ENCODE measurements at regions not wholly inside any gene's neighbourhood (a gene's known extent, or its start where the extent isn't known, plus 50 kb on each side); places are given as distances from the start of the nearest gene placed in this dataset.

DNA sequence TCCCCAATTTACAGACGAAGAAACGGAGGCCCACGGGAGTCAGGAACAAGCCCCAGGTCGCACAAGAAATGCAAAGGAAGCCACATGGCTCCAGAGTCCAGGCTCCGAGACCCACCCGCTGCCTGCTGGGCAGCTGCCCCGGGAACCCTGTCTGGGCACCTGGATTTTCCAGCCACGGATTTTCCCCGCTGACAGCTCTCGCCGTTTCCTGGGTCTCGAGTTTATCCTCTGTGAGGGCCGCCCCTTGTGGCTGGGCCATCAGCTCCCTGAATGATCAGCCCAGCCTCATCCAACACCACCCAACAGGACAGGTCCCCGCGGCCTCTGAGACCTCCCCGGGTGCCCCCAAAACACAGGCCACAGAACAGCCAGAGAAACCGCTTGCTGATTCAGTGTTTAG lies 189.7 kb downstream of the BRD1 start:
- DNase-seq: no peak

DNA sequence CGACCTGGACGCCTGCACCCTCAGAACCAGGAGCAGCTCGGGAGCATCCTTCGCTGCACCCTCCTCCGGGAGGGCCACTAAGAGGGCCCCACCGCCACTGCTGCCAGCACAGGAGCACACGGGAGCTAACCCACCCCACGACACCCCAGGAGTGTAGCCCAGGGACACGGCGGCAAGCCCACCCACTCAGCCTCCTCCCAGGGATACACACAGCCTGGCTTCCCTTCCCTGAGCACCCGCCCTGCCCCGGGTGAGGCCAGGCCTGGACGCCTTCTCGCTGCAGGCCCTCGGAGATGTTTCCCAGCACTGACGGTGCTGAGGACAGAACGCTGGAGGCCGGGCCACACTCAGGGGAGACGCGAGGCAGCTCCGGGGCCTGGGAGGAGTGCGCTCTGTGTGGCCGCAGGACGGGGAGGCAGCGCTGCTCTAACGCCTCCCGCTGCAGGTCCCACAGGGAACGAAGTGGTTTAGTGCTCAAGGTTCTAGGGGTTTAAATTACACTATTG lies 190.4 kb downstream of the BRD1 start:
- DNase-seq: no peak

DNA sequence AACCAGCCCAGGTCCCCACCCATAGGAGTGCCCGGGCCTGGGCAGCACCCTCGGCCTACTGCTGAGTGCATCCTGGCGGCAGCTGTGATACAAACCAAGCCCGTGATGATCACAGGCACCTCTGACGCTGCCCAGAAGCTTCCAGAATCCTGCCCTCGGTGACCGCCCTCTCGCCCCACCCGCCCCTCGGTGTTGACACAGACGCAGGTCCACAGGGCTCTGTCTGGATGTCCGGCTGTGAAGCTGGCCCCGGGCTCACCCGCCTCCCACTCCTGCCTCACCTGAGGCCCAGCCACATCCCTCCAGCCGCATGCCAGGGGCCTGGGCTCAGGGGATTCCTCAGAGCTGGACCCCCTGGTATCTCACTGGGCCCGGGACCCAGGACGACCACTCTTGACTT lies 191.0 kb downstream of the BRD1 start:
- DNase-seq: no peak

DNA sequence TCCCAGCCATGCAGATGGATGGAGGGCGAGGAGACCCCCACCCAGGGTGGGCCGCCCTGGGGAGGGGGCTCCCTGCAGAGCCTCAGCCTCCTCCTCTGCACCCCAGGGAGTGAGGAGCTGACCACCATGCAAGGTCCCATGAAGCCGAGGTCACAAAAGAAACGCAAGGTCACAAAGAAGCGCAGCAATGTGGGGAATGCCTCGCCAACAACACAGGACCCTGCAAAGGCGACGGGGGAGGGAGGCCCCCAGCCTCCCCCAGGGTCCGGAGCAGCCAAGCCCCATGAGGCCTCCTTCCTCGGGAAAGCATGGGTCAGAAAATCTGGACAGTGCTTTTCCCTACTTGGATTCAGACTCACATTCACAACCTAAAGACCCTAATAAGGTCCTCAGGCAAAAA lies 191.5 kb downstream of the BRD1 start:
- DNase-seq: no peak

GRCh38 chr22:49634006-49634772 lies 193.5 kb downstream of the BRD1 start:
- DNase-seq: no peak

DNA sequence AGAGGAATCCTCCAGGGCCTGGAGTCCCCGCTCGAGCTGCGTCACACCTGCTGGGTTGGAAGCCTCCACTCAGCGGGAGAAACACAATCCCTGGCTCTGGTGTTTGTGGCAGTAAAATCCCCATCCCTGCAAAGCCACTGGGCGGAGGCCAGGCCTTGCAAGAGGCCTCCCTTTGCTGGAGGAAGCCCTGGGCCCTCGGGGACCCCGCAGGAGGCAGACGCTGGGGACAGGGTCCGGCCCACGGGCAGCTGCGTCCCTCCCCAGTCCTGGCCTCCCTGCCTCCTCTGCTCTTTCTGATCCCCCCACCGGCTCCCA lies 194.7 kb downstream of the BRD1 start:
- DNase-seq: no peak

GRCh38 chr22:49632199-49633009 lies 195.3 kb downstream of the BRD1 start:
- DNase-seq: no peak

GRCh38 chr22:49630448-49630946 lies 197.2 kb downstream of the BRD1 start:
- DNase-seq: no peak

GRCh38 chr22:49629586-49630447 lies 197.9 kb downstream of the BRD1 start:
- no peak for DNase-seq

GRCh38 chr22:49629261-49629570 lies 198.5 kb downstream of the BRD1 start:
- DNase-seq: no peak

DNA sequence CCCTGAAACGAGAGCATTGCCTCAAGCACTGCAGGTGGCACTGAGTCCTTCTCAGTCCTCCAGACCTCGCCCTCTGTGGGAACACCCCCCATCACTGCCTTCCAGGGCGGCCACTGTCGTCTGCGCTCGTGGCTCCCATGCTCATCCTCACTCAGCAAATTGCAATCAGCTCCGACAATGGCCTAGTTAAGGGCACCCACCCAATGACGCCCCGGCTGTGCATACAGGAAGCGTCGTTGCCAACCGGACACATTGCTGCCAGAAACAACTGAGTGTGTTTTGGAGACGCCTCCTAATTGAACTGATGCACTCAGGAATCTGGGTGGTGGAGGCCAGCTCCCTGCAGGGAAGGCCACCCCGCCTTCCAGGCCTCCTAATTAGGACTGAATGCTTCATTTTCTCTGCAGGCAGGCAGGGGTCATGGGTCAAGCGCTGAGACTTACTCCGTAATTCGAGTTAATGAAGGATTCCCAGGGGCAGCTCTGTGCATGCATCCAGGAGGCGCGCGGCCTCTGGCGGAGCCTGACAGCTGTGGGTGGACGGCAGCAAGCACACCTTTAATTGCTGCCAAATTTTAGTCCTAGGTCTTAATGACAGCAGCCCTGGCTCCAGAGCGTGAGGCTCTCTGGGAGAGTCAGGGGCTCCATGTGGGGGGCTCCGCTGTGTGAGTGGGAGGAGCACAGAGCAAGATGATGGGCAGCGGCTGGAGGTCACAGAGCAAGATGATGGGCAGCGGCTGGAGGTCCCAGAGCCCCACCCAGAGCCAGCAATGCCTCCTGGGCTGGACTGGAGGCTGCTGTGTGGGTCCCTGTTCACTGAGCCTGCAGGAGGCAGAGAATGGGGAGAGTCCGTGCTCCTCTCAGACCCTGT lies 199.0 kb downstream of the BRD1 start:
- no peak for DNase-seq

GRCh38 chr22:49627217-49628181 lies 200.2 kb downstream of the BRD1 start:
- DNase-seq: no peak

- DNase-seq: no peak
Measured at GRCh38 chr22:49626361-49627216, 201.1 kb downstream of the BRD1 start.

DNA sequence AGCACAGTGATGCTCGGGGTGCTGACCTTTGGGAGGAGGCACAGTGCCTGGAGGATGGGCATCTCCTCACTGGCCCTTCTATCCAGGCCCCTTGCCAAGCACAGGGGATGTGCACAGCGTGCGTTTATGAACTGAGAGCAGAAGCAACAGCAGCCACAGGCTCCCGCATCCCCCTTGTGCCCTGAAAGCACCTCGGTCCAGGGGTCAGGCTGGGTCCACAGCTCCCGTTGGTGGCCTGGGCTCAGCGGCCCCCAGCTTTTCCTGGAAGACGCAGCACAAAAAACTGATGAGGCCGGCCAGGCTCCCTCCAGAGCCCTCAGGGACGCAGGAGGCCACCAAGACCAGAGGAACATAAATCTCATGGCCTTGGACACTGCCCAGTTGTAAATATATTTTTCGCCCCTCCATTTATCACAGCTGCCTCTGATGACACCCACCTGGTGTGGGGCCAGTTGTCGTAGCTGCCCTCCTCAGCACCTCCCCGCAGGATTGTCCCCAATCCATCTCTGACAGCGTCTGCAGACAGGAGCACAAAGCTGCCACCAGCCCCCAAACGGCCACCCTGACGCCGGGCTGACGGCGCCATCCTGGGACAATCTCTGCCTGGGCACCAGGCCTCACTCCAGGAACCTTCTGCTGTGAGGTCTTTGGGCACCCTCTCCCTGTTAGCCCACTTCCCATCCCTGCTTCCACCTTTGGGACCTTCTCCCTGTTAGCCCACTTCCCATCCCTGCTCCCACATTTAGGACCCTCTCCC lies 203.1 kb downstream of the BRD1 start:
- DNase-seq: no peak

DNA sequence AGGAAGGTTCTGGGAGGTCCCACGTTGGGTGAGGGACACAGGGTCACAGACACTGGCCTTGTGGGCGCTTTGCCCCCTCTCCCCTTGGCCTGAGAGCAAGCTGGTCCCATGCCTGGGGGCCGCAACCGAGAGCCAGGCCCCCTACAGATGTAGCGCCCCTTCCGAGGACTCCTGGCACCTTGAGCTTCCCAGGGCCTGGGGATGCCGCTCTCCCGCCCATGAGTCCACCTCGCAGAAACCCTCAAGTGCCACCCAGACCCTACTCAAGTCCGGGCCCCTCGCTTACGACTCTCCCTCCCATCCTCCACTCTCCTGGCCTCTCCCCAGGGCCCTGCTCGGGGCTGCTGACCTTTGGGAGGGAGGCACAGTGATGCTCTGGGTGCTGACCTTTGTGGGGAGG lies 204.0 kb downstream of the BRD1 start:
- no peak for DNase-seq

GRCh38 chr22:49623176-49623575 lies 204.5 kb downstream of the BRD1 start:
- no peak for DNase-seq

DNA sequence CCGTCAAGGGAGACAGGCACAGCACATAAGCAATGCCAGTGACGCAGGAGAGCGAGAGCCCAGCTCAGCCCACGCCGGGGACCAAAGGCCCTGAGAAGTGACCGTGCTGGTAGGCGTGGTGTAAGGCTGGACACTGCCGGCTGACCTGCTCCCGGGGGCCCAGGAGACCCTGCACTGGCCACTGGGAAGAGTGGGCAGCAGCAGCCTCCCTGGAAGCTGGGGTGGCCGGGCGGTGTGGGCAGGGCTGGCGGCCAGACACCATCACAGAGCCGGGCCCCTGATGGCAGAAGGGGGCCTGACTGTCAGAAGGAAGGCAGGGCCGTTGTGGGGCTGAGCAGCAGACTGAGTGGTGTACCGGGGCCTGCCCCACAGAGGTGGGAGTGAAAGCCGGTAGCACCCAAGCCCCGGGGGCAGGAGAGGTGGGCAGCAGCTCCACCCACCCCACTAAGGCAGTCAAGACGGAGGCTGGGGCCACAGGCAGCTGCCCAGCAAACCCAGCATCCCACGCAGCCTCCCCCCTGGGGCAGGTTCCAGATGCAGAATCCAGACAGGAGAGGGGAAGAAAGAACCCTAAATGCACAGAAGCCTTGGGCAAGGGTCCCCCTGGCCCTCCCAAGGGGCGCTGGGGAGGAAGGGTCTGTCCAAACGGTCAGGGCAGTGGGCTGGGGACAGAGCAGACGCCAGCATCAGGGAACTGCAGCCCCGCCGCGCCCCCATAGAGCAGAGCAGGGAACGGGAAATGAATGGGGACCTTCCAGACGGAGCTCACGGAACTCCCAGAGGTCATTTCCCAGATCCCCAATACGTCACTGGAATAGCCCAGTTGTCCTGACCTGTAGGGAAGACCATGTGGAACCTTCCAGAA lies 205.2 kb downstream of the BRD1 start:
- DNase-seq: no peak

GRCh38 chr22:49621601-49622210 lies 206.0 kb downstream of the BRD1 start:
- no peak for DNase-seq
